Stimulated activated CD4-positive, alpha-beta T cell treated with anti-CD3 and anti-CD28 coated beads, Interleukin-2, amount 100 ng/mL, for 24 hours (primary cell): ENCODE measurements at regions not wholly inside any gene's neighbourhood (a gene's known extent, or its start where the extent isn't known, plus 50 kb on each side); places are given as distances from the start of the nearest gene placed in this dataset.

Source experiments
- DNase-seq, 2 donors: peaks; one replicate each; pipeline ENCODE4 v3.0.0-alpha.2; 2020

DNA sequence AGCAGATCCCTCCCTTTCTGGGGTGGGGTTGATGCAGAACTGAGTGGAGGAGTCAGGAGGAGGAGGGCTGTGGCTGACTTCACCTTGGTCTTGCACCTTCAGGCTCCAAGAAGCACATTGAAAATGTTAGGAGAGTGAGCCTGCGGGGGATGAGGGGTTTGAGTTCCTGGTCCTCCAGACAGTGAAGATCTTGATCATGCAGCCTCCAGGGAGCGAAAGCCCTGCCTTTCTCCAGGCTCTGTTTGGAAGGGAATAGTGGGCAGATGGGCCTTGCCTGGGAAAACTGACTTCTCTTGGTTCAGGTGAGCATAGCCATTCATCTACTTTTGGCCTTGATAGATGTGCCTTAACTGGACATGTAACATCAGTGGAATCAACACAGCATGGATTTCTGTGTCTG lies 267.6 kb upstream of the B3GAT1 start:
- DNase-seq = no peak

DNA sequence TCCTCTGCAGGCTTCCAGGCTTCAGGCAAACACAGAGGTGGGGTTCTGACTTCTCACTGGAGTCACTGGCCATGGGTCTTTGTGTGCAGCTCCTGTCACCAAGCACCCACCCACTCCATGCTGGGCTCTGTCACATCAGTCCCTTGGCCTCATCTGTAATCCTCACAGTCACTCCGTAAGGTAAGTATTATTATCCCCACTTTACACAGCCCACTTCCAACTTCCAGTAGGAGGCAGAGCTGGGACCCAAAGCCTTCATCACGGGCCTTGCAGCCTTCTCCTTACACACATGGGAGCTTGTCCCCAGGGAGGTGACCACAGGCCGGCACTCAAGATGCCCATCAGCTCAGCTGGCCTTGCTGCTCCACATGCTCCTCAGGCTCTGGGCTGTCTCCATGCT lies 266.7 kb upstream of the B3GAT1 start:
- no peak for DNase-seq

DNA sequence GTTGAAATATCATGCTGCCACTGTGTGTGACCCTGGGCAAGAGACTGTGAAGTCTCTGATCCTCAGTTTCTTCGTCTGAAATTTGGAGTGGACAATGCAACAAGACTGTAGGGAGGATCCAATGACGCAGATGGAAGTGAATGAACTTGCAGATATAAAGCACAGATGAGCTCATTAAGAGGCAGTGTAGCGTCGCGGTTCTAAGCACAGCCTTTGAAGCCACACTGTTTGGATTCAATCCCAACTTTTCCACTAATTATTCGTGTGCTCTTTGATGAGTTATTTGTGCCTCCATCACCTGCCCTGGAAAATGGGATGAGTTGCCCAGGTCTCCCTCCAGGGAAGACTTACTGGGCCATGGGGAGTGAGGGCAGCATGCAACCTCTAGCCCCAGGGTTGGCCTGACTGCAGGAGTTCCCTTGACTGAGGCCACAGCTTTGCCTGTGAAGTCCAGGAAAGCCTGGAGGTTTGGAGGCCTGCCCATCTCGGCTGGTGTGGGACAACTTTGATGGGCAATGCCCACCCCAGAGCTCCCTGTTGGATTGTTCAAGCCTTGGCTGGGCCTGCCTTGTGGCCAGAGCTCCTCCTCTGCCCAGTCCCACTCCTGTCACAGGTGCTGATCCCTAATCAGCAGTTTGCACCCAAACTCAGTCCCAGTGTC lies 266.0 kb upstream of the B3GAT1 start:
- DNase-seq = no peak

DNA sequence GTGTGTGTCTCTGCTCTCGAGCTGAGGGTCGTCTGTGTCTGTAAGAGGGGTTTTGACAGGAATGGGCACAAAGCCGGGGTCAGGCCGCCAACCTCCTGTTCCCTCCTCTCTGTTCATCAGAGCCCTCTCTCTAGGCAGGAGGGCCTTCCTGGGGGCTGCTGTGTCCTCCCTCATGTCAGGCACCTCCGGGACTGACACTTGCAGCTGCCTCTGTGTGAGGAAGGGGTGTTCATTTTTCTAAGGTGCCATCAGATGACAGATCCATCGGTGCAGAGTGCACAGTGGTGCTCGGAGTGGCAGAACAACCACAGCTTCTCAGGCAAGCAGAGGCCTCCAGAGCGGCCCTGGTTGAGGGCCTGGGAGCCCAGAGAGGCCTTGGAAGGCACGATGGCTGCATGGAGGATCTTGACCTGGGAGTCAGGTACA lies 265.4 kb upstream of the B3GAT1 start:
- no peak for DNase-seq

DNA sequence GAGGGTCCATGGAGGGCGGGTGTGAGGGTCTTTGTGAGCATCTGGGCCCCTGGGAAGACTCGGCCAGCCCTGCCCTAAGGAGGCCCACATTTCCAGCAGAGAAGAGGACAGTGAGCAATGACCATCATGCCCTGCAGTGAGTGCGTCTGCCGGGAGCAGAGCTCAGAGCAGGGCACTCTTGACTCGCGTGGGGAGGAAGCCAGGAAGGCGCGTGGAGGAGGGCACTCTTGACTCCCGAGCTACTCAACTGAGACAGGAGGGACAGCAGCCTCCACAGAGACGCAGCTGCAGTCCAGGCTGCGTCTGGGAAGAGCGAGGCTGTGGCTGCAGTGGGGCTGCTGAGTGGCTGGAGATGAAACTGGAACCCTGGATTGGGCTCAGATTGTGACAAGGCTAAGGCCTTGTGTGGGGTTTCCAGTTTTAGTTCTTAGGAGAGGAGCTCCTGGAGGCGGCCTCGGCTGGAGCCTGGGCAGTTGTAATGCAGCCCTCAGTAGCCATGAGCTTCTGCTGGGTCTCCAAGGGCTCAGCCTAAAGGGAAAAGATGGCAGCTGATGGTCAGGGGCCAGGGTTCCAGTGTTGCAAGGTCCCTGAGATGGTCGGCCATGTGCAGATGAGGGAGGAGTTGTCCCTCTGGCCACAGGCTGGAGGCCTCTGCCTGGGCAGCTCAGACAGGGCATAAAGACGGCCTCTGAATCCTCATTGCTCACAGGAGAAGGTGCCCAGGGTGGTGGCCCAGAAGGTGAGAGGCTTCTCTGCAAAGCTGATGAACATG lies 264.7 kb upstream of the B3GAT1 start:
- no peak for DNase-seq

DNA sequence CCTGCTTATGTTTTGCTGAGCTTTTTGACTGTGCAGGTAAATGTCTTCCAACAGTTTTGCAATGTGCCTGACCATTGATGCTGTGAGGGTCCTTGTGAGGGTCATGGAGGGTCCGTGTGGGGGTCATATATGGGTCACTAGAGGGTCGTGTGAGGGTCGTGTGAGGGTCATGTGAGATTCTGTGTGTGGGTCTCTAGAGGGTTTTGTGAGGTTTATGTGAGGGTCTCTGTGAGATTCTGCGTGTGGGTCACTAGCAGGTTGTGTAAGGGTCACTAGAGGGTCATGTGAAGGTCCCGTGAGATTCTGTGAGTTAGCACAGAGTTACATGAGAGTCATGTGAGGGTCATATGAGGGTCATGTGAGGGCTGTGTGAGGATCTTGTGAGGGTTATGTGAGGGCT lies 263.9 kb upstream of the B3GAT1 start:
- no peak for DNase-seq

DNA sequence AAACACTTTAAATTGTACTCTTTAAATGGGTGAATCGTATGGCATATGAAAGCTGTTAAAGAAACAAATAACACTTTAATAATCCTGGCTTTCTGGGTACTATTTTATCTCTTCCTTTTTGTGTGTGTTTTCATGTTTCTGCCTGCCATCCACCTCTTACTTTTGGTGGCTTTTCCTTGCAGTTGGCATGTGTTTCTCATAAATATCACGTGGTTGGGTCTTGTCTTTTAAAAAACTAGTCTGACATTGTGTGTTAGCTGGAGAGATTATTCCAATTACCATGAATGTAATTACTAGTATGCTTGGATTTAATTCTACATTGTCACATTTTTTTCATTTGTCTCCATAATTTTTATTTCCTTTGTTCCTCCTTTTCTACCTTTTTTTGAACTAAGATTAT lies 262.9 kb upstream of the B3GAT1 start:
- DNase-seq = no peak

DNA sequence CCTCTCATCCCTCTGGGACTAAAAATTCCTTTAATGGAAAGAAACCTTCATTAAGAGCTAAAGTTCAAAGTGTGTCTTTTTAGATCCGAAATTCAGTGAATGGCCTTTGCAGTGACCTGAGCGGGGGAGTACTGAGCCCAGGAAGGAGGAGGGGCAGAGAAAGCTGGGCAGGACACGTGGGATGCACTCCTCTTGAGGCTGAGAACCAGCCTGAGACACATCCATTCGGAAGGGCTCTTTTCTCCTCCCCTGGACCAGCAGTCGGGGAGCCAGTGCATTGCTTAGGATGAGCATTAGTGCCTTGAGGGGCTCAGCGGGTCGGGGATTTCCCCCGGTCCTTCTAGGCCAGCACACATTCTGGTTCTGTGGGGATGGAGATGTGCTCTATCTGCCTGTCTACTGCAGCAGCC lies 258.9 kb upstream of the B3GAT1 start:
- DNase-seq = no peak

DNA sequence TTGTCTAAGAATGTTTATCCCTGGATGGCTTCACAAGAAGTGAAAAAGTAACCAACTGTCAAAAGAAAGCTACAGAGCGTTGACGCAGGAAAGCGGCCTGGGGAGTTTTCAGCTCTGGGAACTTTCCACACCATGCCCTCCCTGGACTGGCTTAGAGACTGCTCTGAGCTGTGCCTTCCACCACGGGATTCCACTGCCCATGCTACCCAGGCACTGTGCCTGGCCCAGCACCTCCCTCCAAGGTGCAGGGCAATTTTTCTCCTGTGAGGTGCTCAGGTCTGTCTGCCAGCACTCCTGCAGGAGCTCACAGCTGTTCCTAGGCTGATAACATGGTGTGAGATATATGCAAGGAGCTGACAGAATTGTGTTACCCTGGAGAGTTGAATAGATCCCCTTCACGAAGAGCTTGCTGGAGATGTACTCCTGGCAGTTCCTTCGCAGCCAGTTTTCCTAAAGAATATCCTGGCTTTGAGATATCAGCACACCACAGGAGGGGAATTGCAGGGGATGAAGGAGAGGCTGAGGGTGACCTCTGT lies 258.3 kb upstream of the B3GAT1 start:
- DNase-seq = no peak

DNA sequence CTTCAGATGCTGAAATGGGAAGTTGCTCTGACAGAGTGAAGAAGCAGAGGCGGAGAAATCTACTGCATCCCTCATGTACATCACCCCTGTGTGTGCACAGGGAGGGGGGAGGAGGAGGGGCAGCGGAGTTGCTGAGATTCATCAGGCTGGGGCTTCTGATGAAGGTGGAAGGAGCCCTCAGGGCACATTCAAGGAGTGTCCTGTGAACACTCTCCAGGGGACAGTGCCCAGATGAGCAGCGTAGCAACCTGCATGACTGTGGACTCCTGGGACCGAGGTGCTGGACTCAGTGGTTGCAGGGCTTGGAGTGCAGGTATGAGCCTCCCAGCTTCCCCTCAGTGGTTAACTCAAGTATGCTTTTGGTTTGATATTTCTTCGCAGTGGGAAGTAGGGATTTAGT lies 257.8 kb upstream of the B3GAT1 start:
- DNase-seq = no peak

DNA sequence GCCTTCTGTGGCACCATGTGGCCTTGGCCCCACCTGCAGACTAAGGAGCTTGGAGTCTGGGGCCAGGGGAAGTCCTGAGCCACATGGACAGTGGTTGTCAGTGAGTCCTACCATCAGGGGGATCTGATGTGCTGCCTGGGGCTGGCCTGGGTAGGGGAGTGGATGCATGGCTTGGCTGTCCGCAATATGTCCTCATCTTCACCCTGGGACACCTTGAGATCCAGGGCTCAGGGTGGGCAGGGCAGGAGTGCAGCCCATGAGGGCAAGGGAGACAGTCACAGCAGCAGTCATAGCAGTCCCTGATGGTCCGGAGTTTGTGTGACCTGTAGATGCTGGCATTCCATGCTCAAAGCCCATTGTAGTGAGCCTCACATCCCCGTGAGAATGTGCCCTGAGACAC lies 256.8 kb upstream of the B3GAT1 start:
- no peak for DNase-seq

DNA sequence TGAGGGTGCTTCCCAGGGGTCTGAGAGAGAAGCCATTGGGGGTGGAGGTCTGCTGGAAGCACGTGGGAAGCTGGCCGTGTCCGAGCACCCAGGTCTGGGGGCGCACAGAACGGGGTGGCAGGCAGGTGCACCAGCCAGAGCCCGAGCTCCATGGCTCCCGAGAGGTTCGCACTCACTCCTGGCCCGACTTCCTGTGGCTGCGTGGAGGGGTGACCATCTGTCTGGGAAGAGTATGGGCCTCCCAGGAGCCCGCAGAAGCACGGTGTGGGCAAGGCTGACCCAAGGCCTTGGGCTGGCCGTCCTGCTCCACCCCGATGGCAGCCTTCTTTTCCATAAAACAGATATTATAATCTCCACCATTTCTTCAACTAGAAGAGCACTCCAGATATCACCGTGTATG lies 256.0 kb upstream of the B3GAT1 start:
- no peak for DNase-seq

DNA sequence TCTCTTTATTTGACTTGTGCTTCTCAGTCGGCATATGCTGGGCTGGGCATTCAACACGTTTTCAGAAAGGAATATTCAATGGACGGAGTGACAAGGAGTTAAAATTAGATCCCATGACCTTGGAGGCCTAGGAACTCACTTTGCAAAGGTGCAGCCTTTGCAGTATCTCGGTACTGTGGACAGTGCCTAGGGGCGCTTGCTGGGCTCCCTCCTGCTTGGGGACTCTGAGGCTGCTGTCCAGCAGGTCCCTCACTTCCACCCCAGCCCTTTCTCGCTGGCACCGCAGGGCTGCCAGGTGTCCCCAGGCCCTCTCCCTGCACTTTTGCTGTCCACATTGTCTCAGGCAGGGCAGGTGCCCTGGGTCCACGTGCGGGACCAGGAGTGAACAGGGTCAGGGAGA lies 255.5 kb upstream of the B3GAT1 start:
- no peak for DNase-seq

DNA sequence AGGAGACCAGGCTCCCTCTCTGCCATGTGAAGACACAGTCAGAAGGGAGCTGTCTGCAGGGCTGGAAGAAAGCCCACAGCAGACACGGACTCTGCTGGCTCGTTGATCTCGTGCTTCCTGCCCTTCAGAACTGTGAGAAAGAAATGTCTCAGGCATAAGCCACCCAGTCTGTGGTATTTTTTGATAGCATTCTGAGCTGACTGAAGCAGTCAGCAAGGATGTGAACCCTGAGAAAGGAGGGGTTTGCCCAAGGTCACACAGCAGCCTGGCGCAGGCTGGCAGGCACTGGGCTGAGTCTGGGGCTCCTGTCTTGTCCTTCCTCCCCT lies 255.1 kb upstream of the B3GAT1 start:
- DNase-seq = no peak

DNA sequence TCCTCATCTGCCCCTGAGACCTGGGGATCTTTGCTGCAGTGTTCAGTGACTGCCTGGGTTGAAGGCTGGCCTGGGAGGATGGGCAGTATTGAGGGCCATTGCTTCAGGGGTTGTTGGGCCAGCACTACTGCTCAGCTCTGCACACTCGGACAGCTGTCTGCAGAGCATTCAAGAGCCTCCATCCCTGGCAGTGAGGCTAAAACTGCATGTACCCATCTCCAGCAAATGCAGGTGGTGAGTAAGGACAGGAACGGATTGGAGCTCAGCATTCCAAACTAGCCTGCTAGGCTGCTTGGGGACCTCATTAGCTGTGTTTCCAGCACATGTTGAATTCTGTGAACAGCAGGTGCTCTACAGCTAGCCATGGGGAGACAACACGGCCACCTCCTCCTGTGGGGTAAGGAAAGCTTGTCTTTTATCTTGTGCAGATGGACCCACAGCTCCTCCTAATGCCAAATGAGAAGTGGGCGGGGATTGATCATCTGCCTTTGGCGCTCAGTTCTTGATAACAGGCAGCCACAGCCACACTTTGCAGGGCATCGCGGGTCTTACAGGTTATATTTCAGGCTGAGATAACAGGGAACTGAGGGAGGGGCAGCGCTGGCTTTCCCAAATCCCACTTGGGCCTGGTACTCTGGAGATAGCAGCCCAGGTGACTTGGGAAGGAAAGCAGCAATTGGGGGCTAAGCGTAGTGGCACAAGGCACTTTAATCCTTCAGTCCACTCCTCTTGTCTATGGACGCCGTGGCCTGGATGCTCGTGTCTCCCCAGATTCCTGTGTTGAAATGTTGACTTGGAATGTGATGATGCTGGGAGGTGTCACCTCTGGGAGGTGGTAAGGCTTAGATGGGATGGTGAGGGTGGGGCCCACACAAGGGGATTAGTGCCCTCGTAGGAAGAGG lies 254.5 kb upstream of the B3GAT1 start:
- no peak for DNase-seq

DNA sequence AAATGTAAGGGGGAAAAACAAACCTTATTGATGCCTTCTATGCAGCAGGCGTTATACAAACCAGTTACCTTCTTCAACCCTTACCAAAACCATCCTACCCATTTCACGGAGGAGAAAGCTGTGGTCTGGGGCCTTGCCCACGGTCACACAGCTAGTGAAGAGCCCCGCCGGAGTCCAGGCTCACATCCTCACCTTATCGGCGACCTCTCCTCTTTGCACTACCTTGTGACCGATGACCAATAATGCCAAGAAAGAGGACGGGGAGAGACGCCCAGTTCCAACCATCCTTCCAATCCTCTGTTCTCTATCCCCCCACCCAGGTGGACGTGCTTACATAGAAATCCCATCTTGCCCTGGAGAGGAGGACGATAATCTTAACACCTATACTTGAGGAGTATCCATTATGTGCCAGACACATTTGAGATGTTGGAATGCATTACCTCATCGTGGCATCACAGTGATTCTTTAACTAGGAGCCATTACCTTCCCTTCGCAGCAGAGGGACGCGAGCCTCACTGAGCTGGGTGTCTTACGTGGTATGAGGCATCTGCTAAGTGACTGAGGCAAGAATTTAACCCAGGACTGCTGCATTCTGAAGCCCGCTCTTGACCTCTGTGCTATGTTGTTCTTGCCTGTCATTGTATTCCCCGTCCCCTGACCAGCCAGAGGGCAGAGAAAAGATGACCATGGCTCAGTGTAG lies 253.7 kb upstream of the B3GAT1 start:
- DNase-seq = no peak

DNA sequence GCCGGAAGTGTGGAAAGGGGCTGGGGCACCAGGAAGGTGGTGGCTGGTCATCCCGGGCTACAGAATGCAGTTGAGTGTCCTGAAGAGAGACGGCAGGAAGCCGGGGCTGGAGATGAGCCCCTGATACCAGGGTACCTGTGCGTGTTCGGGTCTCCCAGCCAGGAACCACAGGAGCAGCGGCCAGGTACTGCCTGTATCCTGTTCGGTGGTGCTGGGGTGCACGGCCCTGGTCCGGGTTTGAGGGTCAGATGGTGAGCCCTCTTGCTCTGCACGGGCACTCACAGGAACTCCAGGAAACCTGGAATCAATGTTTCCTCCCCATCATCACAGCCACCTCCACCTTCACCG lies 253.1 kb upstream of the B3GAT1 start:
- DNase-seq = no peak

DNA sequence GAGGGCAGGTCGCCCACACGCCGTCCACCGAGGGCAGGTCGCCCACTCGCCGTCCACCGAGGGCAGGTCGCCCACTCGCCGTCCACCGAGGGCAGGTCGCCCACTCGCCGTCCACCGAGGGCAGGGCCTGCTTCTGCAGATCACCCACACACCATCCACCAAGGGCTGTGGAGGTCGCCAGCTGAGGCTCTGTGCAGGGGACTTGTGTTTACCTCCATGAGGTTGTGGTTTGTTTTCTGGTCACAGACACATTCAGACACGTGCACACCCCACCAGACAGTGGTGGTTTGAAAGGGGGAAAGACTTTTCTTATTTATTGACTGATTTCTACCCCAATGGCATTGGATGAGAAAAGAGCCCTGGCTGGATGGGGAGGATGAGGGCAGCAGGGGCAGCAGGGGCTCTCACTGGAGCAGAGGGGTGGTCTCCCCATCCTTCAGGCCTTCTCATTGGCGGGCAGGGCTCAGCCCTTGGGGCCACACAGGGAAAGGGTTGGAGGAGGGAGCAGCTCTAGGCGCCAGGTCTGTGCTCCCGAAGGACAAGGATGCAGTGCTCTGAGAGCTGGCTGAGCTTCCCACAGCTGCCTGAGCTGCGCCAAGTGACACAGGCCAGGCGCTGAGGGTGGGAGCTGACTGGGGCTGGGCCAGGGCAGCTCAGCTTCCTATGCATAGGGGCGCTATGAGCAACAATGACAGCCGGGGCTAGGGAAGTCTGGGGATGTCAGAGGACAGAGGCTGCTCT lies 252.6 kb upstream of the B3GAT1 start:
- no peak for DNase-seq

DNA sequence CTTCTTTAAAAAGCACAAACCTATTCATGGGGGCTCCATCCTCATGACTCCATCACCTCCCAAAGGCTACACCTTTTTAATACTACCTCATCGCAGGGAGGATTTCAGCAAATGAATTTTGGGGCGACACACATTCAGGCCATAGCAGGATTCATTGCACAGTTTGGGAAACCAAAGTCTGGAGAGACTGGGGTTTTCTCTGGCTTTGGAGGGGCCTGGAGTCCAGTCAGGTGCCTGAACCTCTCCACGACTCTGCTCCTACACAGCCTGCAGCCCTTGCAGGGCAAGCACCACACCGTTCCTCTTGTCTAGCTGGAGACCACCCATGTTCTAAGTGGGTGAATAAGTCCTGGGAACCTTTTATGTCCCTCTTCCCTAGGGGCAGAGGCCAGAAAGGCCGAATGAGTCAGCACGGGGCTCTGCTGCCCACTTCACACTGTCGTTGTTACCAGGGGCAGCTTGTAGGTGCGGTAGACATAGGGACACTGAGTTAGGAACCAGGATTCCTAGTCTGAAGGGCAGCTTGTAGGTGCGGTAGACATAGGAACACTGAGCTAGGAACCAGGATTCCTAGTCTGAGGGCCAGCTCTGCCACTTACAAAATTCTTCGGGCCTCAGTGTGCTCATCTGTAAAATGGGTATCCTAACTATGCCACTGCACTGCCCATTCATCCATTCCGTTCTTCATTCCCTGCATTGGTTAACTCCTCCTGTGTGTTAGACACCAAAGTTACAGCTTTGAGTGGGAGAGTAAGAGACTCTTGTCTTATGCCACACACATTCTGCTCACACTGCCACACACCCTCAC lies 251.7 kb upstream of the B3GAT1 start:
- peak in 1 of 2 donors; percentile 1 for DNase-seq

DNA sequence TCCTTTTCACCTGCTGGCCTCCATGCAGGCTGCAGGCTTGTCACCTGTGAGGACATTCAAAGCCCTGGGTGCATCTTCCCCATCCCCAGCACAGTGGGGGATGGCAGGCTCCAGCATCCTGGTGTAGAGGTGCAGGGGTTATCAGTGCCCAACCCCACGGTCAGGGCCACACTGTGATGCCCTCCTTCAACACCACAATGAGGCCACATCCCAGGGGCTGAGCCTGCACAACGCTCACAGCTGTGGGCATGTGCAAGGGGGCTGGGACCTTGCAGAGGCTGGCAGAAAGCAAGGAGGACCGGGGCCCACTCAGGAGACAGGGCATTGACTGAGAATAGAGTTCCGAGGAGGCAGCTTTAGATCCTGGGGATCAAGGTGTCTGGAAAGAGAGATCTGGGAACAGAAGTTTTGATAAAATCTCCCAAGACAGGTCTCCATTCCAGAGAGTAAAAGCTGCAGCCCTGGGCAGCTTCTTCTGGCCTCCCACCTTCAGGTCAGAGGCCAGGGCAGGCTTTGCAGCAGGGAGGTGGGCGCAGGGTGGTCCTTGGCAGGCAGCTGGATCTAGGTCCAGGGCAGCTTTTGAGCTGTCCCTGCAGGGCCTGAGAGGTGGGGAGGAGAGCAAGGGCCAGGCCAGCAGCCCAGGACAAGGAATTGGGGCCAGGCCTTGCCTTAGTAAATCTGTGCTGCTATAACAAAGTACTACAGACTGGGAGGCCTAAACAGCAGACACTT lies 250.8 kb upstream of the B3GAT1 start:
- DNase-seq = no peak

DNA sequence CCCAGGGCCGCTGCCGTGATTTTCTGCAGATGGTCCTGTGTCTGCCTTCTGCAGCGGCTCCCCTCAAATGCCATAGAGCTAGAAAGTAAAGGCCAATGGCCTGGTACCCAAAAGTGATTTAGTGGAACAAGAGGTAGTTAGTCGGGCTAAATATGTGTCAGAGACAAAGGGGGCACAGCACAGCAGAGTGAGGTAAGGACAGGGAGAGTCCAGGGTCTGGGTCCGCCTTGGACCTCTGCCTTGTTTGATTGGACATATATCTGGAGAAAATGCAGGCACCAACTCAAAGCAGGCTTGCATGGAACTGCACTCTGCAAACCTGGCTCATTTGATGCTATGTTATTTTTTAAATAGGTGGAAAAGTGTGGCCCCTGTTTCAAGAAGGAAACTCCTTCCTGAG lies 249.6 kb upstream of the B3GAT1 start:
- no peak for DNase-seq
